ENCODE measurements at regions not wholly inside any gene's neighbourhood (a gene's known extent, or its start where the extent isn't known, plus 50 kb on each side); places are given as distances from the start of the nearest gene placed in this dataset.

DNA sequence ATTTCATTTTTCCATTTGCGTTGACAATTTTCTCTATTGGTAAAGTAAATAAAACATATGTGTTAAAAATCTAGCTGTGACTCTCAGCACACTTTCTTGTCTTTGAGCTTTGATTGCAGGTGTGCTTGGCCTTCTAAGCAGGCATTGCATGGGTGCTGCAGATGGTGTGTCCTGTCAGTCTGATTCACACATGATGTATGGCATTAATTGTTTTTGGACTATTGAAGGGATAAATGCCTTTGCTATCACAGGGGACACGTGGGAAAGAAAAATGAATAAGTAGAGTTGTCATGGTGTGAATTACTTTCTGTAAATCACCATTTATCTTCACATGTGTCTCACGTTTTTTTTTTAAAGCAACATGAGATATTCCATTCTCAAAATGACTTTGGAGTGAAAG lies 211.3 kb upstream of the NAV3 start:
- no peak for DNase-seq

DNA sequence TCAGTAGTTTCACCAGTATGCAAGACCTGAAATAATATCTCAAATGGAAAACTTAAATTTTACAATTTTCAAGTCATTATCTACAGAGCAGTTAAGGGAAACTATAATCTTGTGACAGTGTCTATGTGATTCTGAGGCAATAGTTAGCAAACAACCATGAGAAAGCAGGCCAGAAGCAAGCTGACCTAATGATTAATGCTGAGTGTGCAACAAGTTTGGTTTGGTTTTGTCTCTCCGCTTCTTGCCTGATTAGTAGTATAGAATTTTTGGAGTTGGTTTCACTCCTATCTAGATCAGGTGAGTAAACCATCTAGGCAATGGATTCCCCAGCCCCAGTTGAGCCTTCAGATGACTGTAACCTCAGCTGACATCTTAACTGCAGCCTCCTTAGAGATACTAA lies 212.9 kb upstream of the NAV3 start:
- no peak for DNase-seq

DNA sequence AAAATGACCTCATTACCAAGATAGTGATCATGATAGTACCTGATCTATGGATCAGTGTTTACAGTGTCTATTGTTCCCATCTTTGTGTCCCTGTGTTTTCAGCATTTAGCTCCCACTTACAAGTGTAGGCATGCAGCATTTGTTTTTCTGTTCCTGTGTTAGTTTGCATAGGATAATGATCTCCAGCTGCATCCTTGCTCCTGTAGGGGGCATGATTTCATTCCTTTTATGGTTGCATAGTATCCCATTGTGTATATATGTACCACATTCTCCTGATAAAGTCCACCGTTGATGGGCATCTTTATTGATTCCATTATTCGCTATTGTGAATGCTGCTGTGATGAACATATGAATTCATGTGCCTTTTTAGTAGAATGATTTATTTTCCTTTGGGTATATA lies 215.4 kb upstream of the NAV3 start:
- DNase-seq, result no peak

DNA sequence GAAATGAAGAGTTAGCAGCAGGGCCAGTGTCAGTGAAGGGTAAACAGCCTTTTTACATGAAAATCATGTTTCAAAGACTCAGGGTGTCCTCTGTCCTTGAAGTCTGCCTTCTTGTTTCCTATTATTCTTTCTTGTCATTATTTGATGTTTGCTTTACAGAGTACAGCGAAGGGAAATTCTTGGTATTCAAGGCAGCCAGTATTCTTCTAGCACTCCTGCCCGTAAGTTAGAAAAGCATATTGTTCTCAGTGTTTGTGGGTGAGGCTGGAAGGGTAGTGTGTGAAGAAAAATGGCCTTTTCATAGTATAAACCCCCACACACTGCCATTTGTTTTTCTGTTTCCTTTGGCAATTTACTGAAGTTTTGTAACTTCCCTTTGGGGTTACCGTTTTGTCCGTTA lies 217.3 kb upstream of the NAV3 start:
- no peak for DNase-seq

DNA sequence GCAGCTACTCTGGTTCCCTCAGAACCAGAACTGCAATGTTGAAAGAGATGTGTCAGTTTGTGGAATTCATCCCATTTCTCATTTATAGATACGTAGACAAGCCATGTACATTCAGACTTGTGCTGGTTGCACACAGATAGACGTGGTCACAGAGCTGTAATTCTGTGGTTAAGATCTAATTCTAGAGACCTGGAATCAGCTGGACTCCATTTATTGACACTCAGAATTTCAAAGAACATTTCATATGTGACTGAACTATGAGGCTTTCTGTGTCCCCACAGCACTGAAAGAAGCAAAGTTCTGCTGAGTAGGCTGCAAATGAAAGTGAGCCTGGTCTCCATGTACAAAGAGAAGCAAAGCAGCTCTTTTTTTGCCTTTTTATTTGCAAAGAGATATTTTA lies 220.2 kb upstream of the NAV3 start:
- DNase-seq, result no peak

DNA sequence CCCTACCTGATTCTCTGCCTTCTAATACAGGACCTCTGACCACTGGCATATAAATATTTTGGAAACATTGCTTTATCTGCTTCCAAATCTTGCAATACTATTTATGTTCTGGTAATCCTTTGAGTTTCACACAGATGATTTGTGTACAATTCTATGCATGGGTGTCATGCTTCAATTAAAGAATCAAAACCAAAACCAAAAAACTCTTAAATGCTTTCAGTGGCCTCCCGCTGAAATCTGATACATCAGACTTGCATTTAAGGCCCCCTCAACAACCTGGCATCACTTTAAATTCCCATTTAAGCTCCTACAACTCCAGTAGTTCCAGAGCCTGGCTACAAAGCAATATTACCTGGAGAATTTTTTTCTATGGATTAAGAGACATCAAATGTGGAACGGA lies 221.7 kb upstream of the NAV3 start:
- no peak for DNase-seq

DNA sequence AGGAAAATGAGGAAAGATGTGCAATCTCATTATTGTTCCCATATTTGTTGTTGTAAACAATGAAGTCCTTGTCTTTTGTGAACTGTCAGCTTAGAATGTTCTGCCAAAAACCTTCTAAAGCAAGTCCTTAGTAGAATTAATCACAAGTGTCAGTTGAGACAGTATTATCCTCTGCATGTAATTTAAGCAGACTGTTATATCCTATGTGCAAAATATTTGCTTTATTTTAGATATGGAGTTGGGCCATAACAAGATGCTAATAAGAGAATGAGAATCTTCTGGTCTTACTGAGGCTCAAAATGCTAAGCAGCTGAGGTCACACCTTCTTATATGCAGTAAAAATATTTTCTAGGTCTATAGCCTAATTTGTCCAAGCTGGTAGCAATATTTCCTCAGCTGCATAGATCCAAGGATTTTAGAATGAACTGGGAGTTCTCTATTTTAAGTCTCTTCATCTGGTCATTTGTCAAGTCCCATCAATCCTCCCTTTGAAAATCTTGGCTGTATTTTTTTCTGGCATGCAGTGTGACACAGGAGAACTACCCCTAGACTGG lies 222.3 kb upstream of the NAV3 start:
- no peak for DNase-seq

DNA sequence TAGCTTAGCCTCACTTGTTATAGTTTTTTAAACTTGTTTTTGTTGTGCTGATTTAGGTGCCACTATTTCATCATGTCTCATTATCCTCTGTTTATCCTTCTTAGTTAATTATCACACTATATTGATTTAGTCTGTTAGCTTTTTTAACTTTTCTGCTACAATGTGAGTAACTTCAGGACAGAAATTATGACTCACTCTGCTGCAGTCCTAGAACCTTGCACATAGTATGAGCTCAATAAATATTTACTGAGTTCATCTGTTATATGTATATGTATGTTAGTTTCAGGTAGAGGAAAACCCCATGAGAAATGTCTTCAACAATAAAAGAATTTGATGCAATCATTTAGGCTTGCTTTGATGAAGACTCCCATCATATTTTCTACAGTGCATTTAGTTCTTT lies 224.3 kb upstream of the NAV3 start:
- no peak for DNase-seq

DNA sequence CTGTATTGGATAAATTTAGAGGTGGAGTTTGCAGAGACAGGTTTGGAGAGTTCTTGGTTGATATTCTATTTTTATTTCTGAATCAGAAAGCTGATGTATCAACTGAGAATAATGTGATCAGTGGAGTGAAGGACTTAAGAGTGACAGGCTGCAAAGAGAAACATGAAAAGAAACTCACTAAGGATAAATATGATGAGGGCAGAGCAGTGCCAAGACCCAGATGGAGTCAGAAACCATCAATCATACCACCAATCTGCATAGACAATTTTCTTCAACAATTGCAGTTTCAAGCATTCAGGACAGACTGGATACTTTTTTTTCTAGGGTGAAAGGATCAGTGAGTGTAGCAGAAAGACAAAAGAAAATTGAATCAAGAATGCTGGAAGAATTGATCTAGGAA lies 226.7 kb upstream of the NAV3 start:
- DNase-seq, result no peak

DNA sequence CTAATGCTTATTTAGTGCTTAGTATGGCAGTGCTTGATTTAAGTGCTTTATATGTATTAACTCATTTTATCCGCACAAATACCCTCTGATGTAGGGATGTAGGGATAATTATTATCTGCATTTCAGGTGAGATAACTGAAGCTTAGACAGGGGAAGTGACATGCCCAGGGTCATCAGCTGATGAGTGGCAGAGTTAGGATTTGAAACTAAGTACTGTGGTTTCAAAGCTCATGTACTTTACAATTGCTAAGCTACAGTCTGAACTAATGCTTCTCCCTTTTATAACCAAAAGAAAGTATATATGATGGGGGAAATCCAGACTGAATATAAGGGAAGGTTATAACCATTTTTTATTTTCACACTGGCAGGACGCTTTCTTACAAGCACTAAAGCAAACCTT lies 229.6 kb upstream of the NAV3 start:
- DNase-seq, result no peak

DNA sequence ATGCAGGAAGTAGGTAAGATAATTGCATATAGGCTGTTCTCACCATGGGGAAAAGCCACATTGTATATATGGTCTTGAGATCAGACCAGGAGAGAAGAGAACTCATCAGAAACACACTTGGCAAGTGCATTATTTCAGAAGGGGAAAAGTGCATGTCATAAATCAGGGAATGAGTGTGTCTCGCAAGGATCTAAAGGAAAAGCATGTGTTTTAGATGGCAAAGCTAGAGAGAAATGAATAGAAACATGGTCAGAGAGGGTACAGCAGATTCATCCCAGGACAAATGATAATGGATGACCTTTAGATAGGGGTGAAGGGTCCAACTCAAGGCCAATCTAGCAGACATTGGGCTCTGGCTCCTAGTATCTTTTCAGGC lies 230.2 kb upstream of the NAV3 start:
- DNase-seq, result no peak

DNA sequence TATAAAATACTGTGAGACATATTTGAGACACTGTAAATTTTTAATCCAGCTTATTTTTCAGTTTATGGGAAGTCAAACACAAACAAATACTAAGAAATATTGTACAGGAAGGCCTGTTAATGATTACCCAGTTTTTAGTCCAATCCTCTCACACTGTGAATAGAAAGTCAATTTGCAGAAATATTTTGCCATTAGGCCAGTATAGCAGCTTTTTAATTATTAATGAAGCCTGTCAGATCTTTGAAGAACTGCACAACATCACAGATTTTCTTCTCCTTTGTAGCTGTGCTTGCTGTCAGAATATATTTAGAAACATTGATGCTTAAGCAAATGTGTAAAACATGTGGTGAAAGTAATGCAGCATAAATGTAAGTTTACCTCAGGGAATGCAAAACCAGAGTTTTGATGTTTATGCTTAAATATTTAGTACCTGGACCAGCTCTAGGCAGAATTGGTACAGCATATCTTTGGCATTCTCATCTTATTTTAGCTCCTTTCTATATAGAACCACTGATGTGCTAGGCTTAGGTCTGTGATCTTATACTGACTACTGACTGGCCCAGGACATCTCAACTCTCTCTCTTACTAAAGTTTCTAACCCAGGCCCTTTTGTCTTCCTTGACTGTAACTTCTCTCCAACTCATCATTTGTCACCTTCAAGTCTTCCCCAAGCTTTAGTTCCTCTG lies 230.8 kb upstream of the NAV3 start:
- no peak for DNase-seq

DNA sequence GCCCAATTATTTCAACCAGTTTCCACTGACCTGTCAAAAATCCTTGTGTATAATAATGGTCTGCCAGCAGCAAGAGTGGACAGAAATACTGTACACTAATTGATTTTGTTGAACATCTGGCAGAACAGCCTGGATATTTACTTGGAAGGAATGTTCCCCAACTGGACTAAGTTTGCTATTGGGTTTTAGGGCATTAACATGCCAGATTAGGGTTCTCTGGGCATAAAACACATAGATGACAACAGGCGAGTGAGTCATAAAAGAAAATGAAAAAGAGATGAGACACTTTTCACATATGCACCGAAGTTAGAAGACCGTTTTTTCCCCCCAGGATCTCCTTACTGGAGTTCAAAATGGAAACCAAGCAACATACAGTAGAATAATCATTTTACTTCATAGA lies 236.3 kb upstream of the NAV3 start:
- no peak for DNase-seq

DNA sequence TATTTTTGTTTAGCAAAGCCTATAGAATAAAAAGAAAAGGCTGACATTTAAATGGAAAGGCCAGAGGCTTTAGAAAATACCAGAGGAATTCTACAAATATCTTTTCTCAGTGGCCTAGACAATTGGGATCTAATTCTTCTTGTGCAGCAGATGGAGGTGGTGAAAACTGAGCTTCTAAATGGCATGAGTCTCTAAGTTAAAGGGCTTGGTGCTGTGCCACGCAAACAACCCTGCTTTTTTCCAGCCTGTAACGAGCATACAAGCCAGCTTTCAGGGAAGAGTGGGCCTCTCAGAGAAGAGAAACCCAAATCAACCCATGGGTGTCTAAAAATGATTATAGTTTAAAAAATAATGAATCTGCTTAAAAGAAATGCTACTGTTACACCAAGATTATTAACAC lies 237.9 kb upstream of the NAV3 start:
- DNase-seq, result no peak

DNA sequence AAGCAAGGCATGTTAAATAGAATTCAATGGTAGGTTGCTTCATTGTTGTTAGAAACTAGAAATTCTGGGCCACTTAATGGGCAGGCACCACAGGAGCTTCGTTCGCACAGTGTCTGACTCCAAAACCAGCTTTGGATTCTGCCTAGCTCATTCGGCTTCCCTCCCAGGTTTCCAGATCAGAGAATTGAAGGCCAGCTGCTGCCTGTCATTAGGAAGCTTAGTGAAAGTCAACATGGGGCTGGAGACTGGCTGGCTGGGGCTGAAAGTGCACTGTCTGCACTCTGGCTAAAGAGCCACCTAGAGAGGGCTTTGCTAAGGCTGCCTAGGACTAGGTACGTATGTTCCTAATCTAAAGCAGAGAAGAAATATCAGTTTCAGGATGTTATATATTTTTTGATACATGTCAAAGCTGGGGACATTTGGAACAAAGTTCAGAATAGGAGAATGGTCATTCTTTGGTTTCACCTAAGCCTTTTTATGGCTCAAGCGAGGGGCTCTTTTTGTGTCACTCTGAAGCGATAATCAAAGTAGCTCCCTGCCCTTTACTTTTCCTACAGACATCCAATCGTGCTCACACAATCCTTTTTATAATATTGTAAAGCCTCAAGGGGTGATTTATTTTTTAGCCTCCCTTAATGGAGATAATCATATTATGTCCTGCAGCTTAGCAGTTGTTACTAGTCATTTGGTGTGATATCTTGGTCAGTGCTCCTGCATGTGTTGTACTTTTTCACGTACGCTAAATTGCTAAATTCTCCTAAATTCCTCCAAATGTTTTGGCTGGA lies 238.5 kb upstream of the NAV3 start:
- DNase-seq, result no peak

DNA sequence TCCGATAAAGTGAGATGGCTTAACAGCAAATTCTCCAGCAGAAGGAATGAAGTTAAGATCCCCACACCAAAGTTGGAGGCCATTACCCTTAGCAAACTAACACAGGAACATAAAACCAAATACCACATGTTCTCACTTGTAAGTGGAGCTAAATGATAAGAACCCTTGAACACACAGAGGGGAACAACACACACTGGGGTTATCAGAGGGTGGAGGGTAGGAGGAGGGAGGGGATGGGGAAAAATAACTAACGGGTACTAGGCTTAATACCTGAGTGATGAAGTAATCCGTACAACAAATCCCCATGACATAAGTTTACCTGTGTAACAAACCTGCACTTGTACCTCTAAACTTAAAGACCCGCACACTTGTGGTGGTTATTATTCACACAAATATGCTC lies 240.4 kb upstream of the NAV3 start:
- DNase-seq, result no peak

DNA sequence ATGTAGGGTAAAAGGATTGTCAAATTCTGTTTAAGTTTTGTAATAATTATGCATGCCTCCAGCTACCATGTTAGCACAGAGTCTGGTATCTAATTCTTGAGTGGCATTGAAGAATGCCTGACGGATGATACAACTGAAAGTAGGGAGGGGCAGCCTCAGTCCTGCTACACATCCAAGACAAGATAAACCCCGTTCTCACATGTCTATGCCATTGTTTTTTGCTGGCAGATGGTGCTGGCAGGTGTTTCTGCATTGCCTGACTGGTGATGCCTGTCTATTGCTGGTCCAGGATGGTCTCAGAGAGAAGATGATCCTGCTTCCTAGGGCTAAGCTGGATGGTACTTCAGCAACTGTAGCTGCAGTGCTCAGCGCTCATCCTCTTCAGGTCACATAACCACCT lies 245.8 kb upstream of the NAV3 start:
- DNase-seq, result no peak

DNA sequence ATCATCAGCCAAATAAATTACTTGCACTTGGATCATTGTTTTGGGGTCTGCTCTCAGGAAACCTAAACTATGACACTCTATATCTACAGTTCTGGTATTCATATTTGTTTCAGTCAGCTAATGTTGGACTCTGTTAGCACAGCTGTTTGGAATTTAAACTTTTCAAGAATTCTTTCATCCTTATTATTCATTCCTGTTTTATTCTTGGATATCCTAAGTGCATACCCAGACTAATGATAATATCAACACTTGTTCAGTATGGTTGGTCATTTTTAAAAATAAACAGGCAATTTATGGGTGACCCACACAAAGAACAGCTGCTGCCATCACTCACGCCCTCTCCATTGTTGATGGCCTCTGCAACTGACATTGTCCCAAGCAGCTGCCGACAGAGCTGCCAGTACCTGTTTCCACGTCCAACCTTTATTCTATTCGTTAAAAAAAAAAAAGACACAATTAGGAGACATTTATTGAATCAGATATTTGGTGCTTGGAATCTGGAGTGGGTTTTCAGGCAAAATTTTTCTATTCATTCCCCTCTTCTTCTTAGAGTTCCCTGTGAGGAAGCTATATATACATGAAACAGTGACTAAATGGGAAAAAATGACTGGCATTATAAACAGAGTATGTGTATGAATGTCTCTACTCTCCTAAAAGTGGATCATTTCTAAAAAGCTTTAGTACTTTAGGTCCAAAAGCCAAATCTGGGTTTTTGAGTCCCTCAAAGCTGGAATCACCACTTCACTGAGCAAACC lies 252.1 kb upstream of the NAV3 start:
- DNase-seq, result no peak

DNA sequence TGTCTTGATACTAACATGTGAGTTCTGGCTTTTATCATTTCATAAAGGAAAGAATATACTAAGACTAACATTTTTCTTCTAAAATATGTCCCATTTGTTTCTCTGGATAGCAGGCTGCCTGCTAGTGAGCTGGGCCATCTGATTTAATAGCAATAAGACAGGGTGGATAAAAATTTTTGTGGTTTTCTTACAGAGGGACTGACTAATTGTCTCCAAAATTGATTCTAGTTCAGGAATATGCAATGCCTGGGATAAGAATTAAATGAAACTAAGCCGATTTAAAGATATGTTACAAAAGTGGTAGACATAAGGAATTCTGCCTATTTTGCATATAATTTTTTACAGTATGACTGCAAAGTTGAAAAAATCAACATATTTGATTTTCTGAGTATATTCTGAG lies 252.9 kb upstream of the NAV3 start:
- no peak for DNase-seq

DNA sequence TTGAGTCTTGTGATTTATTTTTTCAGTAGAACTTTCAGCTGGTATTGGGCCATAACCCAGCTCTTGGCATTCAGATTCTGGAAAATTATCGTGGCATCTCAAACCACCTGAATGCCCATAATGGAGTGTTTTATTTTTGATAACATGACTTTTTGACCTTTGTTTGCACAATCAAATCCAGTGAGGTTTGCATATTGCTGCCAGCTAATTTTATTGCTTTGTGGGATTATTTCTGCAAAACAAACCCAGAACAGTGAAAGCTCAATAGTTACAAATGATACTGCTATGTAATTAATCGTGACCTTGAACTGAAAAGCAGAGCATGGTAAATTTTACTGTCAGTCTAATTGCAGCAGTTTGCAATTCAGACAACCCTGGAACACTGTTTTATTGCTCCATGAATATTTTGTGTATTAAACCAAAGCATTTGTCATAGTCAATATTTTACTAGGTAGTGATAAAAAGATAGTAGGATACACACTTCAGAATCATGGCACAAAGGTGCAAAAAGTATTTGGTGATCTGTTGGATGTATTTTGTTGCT lies 255.2 kb upstream of the NAV3 start:
- DNase-seq, result no peak

DNA sequence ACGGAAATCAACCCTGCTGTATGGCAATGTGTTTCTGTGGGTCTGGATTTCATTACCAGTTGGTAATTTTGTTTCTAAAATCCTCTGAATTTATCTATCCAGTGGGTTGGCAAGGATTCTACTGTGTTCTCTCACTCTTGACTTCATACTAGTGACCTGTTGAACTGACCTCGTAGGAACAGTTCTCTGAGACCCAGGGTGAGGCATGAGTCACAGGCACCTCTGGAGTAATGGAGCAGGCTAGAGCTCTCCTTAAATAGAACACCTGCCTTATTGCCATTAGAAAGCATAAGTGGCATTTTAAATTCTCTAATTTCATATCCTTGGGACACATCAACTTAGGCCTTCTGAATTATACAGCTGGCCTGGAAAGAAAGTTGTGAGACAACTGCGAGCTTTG lies 258.3 kb upstream of the NAV3 start:
- no peak for DNase-seq

DNA sequence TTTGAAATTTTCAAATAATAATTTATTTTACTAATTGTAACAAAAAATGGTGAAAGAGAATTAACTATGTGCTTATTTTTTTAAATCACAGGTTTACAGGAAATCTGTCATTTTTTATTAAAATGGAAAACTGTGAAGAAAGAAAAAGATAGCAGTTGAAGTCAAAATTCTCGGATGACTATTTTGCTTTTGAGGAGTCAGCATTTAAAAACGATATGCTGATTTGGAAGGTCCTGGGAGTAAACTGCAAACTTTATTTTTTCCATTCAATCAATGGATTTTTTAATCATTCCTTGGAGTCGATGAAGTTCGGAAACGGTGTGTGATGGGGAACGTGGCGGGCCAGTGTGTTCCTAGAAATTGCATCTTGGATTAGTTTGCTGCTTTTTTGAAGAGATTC lies 258.9 kb upstream of the NAV3 start:
- no peak for DNase-seq

DNA sequence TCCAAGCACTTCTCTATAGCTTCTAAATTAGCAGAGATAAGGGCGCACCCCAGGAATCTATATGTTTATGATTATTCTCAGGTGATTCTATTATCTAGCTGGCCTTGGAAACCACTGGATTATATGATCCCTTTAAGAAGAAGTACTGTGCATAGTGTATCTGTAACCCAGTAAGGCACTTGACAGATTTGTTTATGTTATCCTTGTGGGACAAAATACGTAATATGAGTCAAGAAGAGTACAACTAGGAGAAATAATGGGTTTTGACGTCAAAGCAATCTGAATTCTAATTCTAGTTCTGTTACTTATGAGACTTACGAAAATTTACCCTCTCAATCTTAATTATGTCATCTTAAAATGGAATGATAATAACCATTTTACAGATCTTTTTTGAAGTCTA lies 259.6 kb upstream of the NAV3 start:
- DNase-seq, result no peak

DNA sequence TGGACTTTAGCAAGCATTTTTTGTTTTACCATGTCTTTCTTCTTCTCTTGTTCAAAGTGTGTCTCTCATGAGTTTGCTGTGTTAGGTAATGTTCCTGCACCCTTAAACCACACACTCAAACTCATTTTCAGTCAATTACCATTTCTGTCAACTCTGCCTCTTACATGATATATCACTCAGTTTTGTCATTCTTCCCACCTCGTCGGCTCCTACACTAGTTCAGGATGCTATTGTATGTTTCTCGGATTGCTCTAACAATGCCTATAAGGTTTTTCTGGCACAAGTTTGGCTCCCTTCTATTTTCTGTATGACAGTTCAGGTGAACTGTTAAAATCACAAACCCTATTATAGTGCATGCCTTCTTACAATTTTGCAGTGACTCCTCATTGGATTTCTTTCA lies 260.8 kb upstream of the NAV3 start:
- DNase-seq, result no peak
